IMR-90 (cell line): ENCODE measurements at regions not wholly inside any gene's neighbourhood (a gene's known extent, or its start where the extent isn't known, plus 50 kb on each side); places are given as distances from the start of the nearest gene placed in this dataset.

Source experiments
- CEBPB ChIP-seq: IDR thresholded peaks from 2 replicates; pipeline ENCODE4 v1.6.1; 2012; ENCODE audit warnings: low read depth, low read length, improper control_type of control experiment
- MAFK ChIP-seq: IDR thresholded peaks from 2 replicates; pipeline ENCODE4 v1.6.1; 2012; ENCODE audit warnings: low read depth, low read length, improper control_type of control experiment
- MAZ ChIP-seq: IDR thresholded peaks from 2 replicates; pipeline ENCODE4 v1.6.1; 2012; ENCODE audit warnings: low read depth, mild to moderate bottlenecking, low read length, improper control_type of control experiment, moderate library complexity, borderline replicate concordance
- MXI1 ChIP-seq: IDR thresholded peaks from 2 replicates; pipeline ENCODE4 v1.6.1; 2012; ENCODE audit warnings: low read depth, mild to moderate bottlenecking, low read length, moderate library complexity, borderline replicate concordance
- POLR2A ChIP-seq: IDR thresholded peaks from 2 replicates; pipeline ENCODE4 v1.6.1; 2012; ENCODE audit warnings: mild to moderate bottlenecking, low read depth, low read length
- RAD21 ChIP-seq: IDR thresholded peaks from 2 replicates; pipeline ENCODE4 v1.6.1; 2012; ENCODE audit warnings: low read length, improper control_type of control experiment
- RFX5 ChIP-seq: IDR thresholded peaks from 2 replicates; pipeline ENCODE4 v1.8.0; 2012; ENCODE audit warnings: low read depth, mild to moderate bottlenecking, low read length, moderate library complexity
- SMC3 ChIP-seq: fragments of 150-350 bp; IDR thresholded peaks from 2 replicates; pipeline ENCODE4 v1.6.1; 2016; ENCODE audit warnings: low read depth, mild to moderate bottlenecking, antibody characterized with exemption, low read length, moderate library complexity
- TF ChIP-seq, protein P1 (sequence below): conservative IDR thresholded peaks from 2 replicates; pipeline ENCODE4 v1.5.1; 2012; ENCODE audit warnings: mild to moderate bottlenecking, low read depth, low read length, improper control_type of control experiment
- TF ChIP-seq, protein P2 (sequence below): fragments of 150-350 bp; IDR thresholded peaks from 2 replicates; pipeline ENCODE4 v1.6.1; 2017; ENCODE audit warnings: mild to moderate bottlenecking, antibody characterized with exemption, low read length, low read depth
- TF ChIP-seq, protein P3 (sequence below): fragments of 150-350 bp; IDR thresholded peaks from 2 replicates; pipeline ENCODE4 v1.6.1; 2016; ENCODE audit warnings: low read depth, mild to moderate bottlenecking, low read length, moderate library complexity, borderline replicate concordance

DNA sequence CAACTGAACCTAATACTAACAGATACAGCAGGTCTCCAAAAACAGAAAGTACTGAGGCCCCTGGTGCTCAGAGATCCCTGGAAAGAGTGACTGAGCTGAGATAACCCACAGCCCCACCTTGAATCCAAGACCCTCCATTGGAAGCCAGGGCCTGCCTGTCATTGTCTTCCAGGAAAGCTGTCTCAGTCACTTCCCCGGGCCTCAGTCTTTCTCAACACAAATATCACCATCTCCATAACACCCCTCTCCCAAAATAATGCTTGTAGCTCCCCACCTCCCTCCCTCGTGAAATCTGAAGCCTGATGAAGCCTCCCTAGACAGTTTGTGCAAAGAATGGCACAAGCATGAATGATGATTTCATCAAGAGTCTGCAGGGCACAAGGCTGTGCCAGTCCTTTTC lies 138.2 kb upstream of the LRFN2 start:
- TF ChIP-seq MAFK: no peak
- TF ChIP-seq, protein P1, sequence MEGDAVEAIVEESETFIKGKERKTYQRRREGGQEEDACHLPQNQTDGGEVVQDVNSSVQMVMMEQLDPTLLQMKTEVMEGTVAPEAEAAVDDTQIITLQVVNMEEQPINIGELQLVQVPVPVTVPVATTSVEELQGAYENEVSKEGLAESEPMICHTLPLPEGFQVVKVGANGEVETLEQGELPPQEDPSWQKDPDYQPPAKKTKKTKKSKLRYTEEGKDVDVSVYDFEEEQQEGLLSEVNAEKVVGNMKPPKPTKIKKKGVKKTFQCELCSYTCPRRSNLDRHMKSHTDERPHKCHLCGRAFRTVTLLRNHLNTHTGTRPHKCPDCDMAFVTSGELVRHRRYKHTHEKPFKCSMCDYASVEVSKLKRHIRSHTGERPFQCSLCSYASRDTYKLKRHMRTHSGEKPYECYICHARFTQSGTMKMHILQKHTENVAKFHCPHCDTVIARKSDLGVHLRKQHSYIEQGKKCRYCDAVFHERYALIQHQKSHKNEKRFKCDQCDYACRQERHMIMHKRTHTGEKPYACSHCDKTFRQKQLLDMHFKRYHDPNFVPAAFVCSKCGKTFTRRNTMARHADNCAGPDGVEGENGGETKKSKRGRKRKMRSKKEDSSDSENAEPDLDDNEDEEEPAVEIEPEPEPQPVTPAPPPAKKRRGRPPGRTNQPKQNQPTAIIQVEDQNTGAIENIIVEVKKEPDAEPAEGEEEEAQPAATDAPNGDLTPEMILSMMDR: no peak
- TF ChIP-seq, protein P2, sequence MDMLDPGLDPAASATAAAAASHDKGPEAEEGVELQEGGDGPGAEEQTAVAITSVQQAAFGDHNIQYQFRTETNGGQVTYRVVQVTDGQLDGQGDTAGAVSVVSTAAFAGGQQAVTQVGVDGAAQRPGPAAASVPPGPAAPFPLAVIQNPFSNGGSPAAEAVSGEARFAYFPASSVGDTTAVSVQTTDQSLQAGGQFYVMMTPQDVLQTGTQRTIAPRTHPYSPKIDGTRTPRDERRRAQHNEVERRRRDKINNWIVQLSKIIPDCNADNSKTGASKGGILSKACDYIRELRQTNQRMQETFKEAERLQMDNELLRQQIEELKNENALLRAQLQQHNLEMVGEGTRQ: no peak
- TF ChIP-seq RAD21: no peak
- TF ChIP-seq, protein P3, sequence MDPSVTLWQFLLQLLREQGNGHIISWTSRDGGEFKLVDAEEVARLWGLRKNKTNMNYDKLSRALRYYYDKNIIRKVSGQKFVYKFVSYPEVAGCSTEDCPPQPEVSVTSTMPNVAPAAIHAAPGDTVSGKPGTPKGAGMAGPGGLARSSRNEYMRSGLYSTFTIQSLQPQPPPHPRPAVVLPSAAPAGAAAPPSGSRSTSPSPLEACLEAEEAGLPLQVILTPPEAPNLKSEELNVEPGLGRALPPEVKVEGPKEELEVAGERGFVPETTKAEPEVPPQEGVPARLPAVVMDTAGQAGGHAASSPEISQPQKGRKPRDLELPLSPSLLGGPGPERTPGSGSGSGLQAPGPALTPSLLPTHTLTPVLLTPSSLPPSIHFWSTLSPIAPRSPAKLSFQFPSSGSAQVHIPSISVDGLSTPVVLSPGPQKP: no peak
- TF ChIP-seq RFX5: no peak
- no peak for TF ChIP-seq POLR2A
- TF ChIP-seq CEBPB: no peak
- TF ChIP-seq MAZ: no peak
- TF ChIP-seq MXI1: no peak
- TF ChIP-seq SMC3: no peak
